ENCODE measurements at regions not wholly inside any gene's neighbourhood (a gene's known extent, or its start where the extent isn't known, plus 50 kb on each side); places are given as distances from the start of the nearest gene placed in this dataset.

GRCh38 chr17:72175787-72176515, 55.1 kb downstream of the SOX9 start:
- TF ChIP-seq POLR2AphosphoS5 (IDR thresholded peaks at IDR 0.05; ENCODE audit: low read depth, low read length) = no peak
- TF ChIP-seq SIN3A (IDR thresholded peaks at IDR 0.05; ENCODE audit: borderline replicate concordance, insufficient read depth, low read length) = no peak
- no peak for TF ChIP-seq REST (IDR thresholded peaks at IDR 0.05; ENCODE audit: insufficient read depth in 1 of 2, low read depth in 2 of 2, low read length in 2 of 2)
- TF ChIP-seq TAF1 (IDR thresholded peaks at IDR 0.05; ENCODE audit: borderline replicate concordance, insufficient read depth, low read length) = no peak
- no peak for TF ChIP-seq FOXP2 (optimal IDR thresholded peaks at IDR 0.05; ENCODE audit: borderline replicate concordance, extremely low read depth, extremely low read length, insufficient read depth)

GRCh38 chr17:72176516-72176851, 55.7 kb downstream of the SOX9 start:
- no peak for TF ChIP-seq FOXP2 (optimal IDR thresholded peaks at IDR 0.05; ENCODE audit: borderline replicate concordance, extremely low read depth, extremely low read length, insufficient read depth)
- no peak for TF ChIP-seq TAF1 (IDR thresholded peaks at IDR 0.05; ENCODE audit: borderline replicate concordance, insufficient read depth, low read length)
- TF ChIP-seq POLR2AphosphoS5 (IDR thresholded peaks at IDR 0.05; ENCODE audit: low read depth, low read length) = no peak
- TF ChIP-seq SIN3A (IDR thresholded peaks at IDR 0.05; ENCODE audit: borderline replicate concordance, insufficient read depth, low read length) = no peak
- no peak for TF ChIP-seq REST (IDR thresholded peaks at IDR 0.05; ENCODE audit: insufficient read depth in 1 of 2, low read depth in 2 of 2, low read length in 2 of 2)

GRCh38 chr17:72176951-72177660, 56.3 kb downstream of the SOX9 start:
- no peak for TF ChIP-seq SIN3A (IDR thresholded peaks at IDR 0.05; ENCODE audit: borderline replicate concordance, insufficient read depth, low read length)
- TF ChIP-seq TAF1 (IDR thresholded peaks at IDR 0.05; ENCODE audit: borderline replicate concordance, insufficient read depth, low read length) = no peak
- TF ChIP-seq FOXP2 (optimal IDR thresholded peaks at IDR 0.05; ENCODE audit: borderline replicate concordance, extremely low read depth, extremely low read length, insufficient read depth) = no peak
- no peak for TF ChIP-seq REST (IDR thresholded peaks at IDR 0.05; ENCODE audit: insufficient read depth in 1 of 2, low read depth in 2 of 2, low read length in 2 of 2)
- no peak for TF ChIP-seq POLR2AphosphoS5 (IDR thresholded peaks at IDR 0.05; ENCODE audit: low read depth, low read length)

- TF ChIP-seq FOXP2 (optimal IDR thresholded peaks at IDR 0.05; ENCODE audit: borderline replicate concordance, extremely low read depth, extremely low read length, insufficient read depth) (no peak), SIN3A (IDR thresholded peaks at IDR 0.05; ENCODE audit: borderline replicate concordance, insufficient read depth, low read length) (no peak), POLR2AphosphoS5 (IDR thresholded peaks at IDR 0.05; ENCODE audit: low read depth, low read length) (no peak), REST (IDR thresholded peaks at IDR 0.05; ENCODE audit: insufficient read depth in 1 of 2, low read depth in 2 of 2, low read length in 2 of 2) (no peak), TAF1 (IDR thresholded peaks at IDR 0.05; ENCODE audit: borderline replicate concordance, insufficient read depth, low read length) (no peak)
These were observed 56.9 kb downstream of the SOX9 start for GRCh38 chr17:72177738-72178137.

All from PFSK-1 (cell line).